ENCODE measurements at regions not wholly inside any gene's neighbourhood (a gene's known extent, or its start where the extent isn't known, plus 50 kb on each side); places are given as distances from the start of the nearest gene placed in this dataset.

- DNase-seq (ENCODE audit: low spot score), result no peak
These were observed 65.9 kb upstream of the CPLX2 start for GRCh38 chr5:175805256-175806011.

DNA sequence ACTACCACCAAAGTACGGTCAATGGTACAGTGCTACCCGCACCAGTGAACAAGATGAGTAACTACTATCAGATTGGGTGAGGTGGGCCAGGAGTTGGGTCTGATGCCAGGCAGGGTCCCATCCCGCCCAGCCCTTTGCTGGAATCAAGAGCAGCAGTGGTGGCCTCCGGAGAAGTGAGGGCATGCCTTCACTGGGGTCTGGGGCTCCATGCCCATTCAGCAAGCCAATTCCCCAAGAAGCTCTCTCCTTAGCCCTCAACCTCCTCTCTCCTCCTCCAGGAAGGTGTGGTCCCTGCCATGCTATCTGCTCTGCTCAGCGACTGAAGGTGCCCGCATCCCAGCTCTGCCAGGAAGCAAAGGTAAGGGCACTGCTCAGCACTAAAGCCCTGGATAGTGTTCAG, 62.7 kb upstream of the CPLX2 start:
- no peak for DNase-seq (ENCODE audit: low spot score)

GRCh38 chr5:175809531-175810121, 61.8 kb upstream of the CPLX2 start:
- peak; percentile 82 for DNase-seq (ENCODE audit: low spot score)

- no peak for DNase-seq (ENCODE audit: low spot score)
These were observed 60.9 kb upstream of the CPLX2 start for GRCh38 chr5:175810457-175810856.

- no peak for DNase-seq (ENCODE audit: low spot score)
These were observed 59.8 kb upstream of the CPLX2 start for GRCh38 chr5:175811589-175811988.

- DNase-seq (ENCODE audit: low spot score), result no peak
These were observed 57.3 kb upstream of the CPLX2 start for GRCh38 chr5:175813943-175814630.

DNA sequence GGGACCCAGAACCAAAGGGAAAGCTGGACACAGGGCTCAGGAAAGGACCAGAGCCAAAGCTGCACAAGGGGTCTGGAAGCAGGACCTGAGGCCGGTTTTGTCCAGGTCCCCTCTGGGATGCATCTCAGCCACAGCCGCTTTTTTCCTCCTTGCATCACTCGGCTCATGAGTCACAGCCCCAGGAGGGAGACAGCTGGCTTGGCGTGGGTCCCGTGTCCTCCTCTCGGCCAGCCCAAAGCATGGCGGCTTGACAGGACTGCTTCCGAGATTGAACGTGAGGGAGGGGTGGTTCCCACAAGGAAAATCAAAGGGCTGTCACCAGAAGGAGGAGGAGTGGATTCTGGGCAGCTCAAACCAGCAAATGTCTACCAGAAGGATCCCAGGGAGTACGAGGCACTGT, 56.7 kb upstream of the CPLX2 start:
- peak; percentile 94 for DNase-seq (ENCODE audit: low spot score)

DNA sequence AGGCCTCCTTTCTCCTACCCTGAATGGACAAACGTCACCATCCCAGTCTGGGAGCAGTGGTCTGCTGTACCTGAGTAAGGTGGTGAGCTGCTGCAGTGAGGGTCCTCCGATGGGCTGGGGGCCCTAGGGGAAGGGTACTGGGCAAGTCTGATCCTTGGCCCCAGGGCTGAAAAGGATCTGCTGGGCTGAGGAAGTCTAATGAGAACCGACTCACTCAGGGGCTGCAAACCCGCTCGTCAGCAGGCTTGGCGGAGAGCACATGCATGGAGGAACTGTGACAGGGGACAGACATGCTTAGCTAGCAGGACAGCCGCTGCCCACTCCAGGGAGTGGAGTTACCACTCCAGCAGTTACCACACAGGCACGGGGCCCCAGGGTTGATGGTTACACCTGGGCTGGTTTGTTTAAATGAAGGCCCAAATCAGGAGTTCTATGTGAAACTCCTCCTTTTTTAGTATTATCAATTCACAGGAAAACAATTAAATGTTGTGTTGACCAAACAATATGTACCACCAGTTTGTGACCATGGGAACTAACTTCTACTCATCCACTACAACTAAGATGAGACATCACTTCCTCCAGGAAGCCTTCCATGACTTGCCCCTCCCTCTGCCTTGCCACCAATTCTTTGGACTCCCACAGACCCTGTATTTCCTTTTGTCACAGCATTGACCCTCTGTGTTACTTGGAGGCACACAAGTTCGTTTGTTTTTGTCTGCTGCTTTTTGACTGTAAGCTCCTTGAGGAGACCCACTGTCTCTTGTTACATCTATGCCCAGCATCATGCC, 56.1 kb upstream of the CPLX2 start:
- no peak for DNase-seq (ENCODE audit: low spot score)

GRCh38 chr5:175816348-175816747, 55.0 kb upstream of the CPLX2 start:
- no peak for DNase-seq (ENCODE audit: low spot score)

DNA sequence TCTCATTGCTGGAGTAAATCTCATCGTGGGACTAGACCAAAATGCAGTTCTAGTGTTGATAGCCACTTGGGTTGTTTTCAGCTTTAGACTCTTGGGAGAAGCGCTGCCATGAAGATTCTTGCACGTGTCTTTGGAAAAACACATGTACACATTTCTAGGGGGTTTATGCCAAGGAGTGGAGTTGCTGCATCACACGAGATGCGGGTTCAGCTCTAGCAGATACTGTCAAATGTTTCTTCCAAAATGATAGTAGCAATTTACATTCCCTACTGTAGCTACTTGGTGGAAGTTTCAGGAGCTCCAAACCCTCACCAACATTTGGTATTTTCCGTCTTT, 52.3 kb upstream of the CPLX2 start:
- no peak for DNase-seq (ENCODE audit: low spot score)

DNA sequence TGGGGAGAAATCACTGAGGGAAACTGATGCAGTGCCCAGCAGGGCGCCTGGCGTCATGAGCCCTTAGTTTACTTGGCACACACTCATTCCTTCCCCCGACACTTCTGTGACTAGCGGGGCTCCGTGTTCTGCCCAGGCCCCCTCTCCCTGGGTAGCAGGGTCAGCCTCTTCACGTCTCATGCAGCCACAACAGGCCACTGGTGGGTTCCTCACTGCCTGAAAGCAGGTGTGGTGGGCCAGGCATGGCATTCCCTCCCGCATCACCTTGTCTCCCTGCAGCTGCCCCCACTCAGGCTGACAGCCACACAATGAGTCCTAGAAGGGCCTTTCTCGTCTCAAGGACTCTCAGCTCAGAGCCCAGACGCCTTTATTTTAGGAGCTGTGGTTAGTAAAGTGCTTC, 51.1 kb upstream of the CPLX2 start:
- DNase-seq (ENCODE audit: low spot score), result no peak

All from hepatic stellate cell (primary cell).